ENCODE measurements at regions not wholly inside any gene's neighbourhood (a gene's known extent, or its start where the extent isn't known, plus 50 kb on each side); places are given as distances from the start of the nearest gene placed in this dataset.
A peak's percentile ranks its signal among the peaks of the same experiment; 100 is the strongest.
"Not testable (repeated sequence)": the region's sequence is repeated elsewhere in the genome, so short reads cannot be mapped to it uniquely, and the experiment has no call there.

DNA sequence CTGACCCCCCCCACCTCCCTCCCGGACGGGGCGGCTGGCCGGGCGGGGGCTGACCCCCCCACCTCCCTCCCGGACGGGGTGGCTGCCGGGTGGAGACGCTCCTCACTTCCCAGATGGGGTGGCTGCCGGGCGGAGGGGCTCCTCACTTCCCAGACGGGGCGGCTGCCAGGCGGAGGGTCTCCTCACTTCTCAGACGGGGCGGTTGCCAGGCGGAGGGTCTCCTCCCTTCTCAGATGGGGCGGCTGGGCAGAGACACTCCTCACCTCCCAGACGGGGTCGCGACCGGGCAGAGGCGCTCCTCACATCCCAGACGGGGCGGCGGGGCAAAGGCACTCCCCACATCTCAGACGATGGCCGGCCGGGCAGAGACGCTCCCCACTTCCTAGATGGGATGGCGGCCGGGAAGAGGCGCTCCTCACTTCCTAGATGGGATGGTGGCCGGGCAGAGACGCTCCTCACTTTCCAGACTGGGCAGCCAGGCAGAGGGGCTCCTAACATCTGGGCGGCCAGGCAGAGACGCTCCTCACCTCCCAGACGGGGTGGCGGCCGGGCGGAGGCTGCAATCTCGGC, 597.6 kb downstream of the ZEB2 start:
- not testable (repeated sequence) for DNase-seq (ENCODE audit: low spot score)

DNA sequence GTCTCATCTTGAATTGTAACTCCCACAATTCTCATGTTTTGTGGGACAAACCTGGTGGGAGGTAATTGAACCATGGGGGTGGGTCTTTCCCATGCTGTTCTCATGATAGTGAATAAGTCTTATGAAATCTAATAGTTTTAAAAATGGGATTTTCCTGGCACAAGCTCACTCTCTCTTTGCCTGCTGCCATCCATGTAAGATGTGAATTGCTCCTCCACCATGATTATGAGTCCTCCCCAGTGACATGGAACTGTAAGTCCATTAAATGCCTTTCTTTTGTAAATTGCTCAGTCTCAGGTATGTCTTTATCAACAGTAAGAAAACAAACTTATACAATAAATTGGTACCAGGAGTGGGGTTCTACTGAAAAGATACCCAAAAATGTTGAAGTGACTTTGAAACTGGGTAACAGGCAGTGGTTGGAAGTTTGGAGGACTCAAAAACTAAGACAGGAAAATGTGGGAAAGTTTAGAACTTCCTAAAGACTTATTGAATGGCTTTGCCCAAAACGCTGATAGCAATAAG, 601.4 kb downstream of the ZEB2 start:
- no peak for DNase-seq (ENCODE audit: low spot score)

DNA sequence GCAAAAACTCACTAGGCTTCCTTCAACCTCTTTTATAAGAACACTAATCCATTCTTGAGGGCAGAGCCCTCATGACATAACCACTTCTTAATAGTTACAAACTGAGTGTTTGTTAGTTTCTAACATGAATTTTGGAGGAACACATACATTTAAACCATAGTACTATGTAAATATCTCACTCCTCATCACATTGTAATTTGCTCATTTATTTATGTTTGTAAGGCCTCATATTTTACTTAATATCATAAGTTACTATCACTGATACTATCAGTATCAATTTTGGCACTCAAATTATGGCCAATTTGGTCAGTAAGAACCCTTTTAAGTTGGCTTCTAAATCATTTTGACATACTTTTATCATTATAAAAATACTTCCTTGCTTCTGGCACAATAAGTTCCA, 603.1 kb downstream of the ZEB2 start:
- DNase-seq (ENCODE audit: low spot score) = no peak

DNA sequence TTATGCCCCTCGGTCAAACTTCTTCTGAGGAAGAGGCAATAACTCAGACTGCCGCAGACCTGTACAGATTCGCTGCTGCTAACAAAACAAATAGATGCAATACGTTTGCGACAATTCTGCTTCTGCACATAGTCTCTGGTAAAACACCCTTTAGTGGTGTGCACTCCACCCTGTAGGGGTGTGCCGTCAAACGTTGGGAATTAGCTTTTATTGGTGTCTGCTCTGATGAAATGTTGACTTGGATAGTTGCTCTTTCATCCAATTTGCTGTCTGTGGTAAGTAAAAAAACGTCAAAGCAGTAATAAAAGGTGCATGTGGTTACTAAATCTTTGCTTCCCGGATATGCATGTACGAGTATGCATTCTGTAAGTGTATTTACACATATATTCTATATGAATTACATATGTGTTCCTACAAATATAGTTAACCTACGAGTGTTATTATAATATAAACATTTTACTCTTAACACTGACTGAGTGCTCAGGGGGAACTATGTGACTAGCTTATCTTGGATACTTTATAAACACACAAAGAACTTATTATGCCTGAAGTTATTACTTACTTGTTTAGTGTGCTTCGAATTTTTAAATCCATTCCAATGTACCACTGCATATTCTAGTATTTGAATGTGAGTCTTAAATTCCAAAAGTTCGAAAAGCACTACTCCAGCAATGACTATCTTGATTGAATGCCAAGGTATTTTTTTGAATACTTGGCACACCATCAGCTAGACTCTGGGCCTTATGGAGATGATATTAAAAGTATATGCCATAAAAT, 610.2 kb downstream of the ZEB2 start:
- DNase-seq (ENCODE audit: low spot score) = no peak

DNA sequence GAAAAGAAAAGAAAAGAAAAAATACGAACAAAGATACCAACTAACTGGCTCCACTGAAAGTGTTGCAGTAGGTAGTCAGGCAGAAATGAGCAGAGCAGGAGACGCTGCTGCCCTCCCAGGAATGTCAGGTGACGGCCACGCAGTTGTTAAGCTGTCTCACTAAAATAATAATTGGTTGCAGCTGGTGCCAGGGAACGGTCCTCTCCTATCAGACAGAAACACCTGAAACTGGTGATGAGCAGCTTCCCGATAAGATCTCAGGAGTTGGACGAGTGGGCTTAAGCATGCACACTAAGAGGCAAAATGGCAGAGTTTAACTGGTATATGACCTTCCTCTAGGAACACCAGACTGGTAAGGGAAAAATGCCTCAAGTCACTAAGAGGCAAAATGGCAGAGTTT, 611.1 kb downstream of the ZEB2 start:
- no peak for DNase-seq (ENCODE audit: low spot score)

DNA sequence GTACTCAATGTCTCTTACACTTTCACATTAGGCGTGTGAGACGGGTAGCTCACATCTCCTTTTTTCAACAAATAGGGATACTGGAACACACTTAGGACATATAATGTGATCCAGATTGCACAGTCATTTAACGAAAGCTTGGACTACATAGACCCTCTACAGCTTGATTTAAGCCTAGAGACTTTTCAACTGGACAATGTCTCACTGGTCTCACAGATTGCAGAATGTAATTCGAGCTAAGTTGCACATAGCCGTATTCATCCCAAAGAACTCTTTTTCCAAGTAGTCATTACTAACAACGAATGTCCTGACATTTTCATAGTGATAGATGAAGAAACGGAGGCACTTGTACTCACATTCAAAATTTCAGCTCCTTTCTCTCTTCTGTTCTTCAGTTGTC, 612.1 kb downstream of the ZEB2 start:
- DNase-seq (ENCODE audit: low spot score) = no peak

DNA sequence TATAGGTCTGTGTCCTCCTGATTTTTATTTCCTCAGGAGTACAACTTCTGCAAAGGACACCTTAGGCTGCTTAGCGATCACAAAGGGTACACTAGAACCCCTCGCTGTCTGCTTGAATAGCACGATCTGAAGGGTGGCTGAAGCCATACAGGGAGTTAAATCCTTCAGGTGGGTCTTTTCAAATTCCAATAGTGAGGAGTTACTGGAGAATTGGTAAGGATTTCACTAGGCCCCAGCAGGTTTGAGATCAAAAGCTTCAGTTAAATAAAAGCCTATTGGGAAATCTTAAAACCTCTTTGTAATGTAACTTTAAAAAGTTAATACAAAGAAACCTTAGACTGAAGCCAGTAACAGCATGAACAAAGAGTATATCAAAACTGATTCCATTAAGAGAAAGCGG, 613.1 kb downstream of the ZEB2 start:
- DNase-seq (ENCODE audit: low spot score) = no peak

DNA sequence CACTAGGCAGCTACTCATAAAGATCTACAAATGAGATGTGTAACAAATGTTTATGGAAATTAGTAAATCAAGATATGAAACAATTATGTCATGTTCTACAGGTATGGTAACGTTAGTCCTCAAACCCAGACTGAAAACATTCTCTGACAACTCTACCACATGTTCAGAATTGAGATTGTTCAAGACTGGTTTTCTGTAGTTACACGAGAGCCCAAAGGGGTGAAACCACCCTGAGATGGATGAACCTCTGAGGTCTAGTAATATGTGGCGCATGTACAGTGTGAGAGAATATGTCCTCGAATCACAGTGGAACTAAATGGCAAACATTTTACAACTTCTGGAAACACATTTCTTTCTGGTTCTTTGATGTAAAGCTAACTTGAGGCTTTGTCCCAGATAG, 614.3 kb downstream of the ZEB2 start:
- DNase-seq (ENCODE audit: low spot score) = no peak

DNA sequence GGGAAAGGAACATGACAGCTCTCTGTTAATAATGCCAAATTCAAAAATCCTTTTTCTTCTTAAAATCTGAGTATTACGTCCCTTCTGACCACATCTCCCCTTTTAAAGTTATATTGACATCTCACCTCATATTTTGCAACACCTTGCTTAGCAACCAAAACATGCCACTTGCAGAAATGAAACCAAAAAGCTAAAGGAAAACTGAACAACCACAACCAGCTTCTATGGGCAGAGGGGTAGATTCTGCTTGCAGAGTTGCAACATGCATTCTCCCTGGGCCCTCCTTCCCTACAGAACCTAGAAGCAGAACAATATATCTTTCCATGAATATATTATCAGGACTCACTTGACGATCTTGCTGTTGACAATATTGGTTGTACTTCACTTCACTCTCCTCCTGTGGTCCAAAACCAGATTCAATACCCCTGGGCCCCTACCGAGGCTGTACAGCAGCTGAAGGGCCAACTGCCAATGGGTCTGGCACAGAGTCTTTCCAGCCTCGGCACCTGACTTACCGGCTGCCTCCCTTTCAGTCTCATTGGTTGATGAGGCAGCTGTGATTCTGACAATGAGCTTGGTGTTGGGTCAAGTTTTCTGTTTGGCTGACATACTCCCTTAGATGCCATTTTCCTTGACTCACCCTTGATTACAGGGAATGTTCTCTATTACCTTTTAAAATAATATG, 616.6 kb downstream of the ZEB2 start:
- no peak for DNase-seq (ENCODE audit: low spot score)

DNA sequence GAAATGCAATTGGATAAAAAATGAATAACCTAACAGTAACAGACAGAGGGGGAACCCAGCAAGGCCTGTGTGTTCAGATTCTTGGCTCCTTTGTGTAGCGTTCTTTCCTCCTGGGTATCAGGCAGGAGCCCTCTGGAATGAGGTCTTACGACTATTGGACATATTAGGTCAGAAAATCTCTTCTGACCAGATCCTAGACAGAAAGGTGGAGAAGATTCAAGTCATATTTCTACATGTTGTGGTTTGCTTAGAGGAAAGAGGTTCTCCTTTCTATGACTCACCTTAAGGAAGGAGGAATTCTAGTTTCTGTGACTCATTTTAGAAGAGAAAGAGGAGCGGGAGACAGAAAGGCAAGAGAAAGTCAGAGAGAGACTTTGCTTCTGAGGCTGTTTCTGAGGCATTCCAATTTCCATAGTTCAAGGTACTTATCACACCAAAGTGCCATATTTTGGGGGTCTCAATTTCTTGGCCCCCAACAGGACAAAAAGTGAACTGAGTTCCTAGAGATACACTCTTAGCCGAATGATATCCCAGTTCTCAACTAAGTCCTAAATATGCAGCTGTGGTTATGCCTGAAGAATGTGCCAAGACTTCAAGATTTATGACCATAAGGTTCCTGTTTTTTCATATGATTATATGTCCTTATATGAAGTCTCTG, 618.6 kb downstream of the ZEB2 start:
- no peak for DNase-seq (ENCODE audit: low spot score)

DNA sequence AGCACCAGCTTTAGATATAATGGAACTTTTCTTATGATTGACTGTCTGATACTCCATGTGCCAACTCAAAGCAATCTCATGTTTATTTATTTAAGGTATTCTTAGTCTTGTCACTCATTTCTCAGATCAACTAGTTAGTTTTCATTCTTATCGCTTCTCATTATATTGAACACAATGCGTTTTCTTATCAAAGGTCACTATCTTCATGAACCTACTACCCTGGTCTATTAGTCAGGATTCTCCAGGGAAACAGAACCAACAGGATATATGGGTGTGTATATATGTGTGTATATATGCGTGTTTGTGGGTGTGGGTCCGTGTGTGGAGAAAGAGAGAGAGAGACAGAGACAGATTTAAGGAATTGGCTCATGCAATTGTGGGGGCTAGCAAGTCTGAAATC, 619.9 kb downstream of the ZEB2 start:
- no peak for DNase-seq (ENCODE audit: low spot score)

DNA sequence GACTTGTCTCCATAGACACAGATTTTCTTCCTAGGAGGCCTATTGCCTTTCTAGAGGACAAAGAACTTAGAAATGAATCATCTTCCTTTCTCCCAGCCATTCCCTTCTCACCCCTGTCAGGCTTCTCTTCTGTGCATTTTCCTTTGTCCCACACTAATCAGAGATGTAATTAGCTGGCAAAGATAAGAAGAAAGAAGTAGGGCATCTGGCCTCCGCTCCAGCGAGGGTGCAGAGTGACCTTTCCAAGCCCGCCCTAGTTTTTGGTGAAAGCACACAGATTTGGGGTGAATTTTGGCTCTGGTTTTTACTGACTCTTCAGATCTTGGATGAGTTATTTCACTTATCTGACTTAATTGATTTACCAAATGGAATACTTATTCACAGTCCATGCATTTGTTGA, 626.5 kb downstream of the ZEB2 start:
- no peak for DNase-seq (ENCODE audit: low spot score)

DNA sequence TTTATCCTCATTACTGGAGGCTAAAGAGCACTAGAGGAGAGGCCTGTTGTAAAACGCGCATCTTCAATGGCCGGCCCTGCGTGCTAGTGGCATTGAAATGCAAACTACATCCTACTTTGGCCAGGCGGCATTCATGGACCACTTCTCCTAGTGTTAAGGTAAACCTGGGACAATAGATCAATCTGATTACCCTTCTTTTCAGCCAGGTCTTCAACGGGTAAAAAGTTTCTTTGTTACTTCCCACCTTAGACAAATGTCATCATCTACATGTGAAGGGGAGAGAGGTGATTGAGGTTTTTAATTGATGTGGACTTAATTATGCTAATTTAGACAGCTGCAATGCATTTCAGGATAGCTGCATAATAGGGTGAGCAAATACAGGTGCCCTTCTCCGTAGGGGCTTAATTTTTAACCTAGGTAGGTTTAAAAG, 628.0 kb downstream of the ZEB2 start:
- peak; percentile 50 for DNase-seq (ENCODE audit: low spot score)

DNA sequence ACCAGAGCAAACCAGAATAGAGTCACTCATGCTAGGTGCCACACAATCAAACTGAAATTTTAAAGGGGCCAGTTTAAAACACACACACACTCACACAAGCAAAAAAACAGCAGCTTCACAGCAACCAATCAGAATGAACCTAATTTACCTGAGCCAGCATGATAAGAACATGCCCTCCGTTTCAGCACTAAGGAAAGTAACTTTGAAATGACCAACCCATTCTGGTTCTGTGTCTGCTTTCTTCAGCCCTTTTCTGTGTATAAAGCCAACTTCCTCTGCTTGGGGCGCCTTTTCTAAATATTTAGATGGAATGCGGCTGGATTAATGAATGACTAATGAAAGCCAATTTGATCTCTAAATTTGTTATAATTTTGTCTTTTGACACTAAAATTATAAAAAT, 629.1 kb downstream of the ZEB2 start:
- DNase-seq (ENCODE audit: low spot score) = no peak

DNA sequence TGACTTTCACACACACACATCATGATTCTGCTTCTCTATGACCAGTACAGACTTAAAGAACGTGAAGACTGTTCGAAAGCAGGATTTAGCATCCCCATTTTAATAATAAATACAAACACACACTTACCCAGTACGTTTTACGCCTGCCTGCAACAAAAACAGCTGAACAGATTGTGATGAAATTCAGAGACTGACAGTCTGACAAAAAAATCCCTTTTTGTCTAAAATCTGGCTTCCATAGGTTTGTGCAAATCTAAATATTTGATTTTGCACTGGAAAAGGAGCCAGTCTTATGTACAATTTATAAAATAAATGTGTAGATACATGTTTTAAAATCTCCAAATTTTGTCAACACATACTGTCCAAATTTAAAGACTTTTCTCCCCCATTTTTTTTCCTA, 630.7 kb downstream of the ZEB2 start:
- DNase-seq (ENCODE audit: low spot score) = no peak

DNA sequence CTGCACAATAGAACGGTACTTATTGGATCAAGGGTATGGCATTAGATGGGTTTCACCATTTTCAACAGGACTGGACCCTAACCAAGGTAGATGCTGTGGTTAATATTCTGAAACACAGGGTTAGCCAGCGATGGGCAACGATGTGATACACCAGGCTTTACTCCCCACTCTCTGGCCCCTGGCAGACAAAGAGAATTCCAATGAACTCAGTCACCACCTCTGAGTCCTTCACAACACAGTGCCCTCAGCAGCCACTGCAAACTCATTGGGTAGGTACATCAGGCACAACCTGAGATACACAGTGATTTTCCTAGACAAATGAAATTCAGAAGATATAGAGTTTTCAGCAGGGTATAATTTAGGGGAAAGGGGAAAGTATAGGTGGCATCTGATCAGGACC, 634.5 kb downstream of the ZEB2 start:
- DNase-seq (ENCODE audit: low spot score) = no peak

DNA sequence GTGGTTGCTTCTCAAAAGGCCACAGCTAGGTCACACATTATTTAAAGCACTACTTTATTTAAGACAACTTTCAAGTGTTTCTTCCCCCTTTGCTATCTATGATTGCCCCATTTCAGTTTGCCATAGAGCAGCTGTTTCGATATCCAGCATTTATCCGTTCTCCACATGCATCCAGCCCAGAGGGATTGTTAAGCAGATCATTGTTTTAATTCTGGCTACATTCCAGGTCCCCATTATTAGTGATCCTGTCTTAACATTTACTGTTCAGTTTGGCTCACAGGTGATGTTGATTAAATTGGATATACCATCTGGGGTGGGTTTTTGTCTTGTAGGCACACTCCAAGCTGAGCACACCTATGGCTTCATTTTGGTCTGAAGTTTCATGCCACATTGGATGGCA, 638.7 kb downstream of the ZEB2 start:
- no peak for DNase-seq (ENCODE audit: low spot score)

DNA sequence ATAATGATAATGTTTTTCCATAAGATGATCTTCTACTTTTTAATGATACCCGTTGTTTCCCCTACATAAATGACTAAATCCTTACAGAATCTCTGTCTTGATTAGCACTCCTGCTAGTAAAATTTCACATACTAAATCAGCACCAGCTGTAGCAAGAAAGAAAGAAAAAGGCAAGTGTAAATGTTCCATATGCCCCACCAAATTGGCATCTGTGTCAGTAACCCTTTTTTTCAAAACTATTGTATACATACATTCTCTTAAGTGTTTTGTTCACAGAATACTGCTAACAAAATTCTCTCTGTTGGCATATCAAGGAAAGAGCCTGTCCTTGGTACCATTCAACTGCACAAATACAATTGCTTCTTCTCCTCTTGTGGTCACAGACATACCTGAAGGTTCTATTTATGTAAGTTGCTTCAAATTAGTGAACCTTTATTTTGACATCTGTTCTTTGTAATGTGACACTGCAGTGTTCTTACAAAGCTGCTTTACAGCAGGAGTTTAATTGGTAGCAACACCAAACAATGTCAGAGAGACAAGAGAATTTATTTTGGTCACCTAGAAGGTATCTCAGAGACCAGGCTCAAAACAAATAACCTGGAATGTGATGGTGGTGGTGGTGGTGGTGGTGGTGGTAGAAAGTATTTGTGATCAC, 641.9 kb downstream of the ZEB2 start:
- no peak for DNase-seq (ENCODE audit: low spot score)

DNA sequence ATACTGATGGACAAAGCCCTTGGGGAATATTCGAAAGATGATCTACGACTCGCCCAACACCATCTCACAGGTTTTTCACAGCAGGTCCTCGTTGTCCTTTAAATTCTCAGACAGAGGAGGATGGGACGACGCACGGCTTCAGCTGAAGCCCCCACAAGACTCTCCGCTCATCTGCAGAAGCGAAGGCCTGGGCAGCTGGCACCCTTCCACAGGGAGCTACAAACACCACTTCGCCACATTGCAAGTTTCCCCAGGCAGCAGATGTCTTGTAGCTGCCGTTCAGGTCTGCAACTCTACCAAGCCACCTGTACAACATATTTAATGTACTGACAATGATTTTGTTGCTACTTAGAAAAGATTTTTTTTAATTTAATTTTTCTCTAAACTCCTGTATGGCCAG, 642.9 kb downstream of the ZEB2 start:
- DNase-seq (ENCODE audit: low spot score) = no peak

DNA sequence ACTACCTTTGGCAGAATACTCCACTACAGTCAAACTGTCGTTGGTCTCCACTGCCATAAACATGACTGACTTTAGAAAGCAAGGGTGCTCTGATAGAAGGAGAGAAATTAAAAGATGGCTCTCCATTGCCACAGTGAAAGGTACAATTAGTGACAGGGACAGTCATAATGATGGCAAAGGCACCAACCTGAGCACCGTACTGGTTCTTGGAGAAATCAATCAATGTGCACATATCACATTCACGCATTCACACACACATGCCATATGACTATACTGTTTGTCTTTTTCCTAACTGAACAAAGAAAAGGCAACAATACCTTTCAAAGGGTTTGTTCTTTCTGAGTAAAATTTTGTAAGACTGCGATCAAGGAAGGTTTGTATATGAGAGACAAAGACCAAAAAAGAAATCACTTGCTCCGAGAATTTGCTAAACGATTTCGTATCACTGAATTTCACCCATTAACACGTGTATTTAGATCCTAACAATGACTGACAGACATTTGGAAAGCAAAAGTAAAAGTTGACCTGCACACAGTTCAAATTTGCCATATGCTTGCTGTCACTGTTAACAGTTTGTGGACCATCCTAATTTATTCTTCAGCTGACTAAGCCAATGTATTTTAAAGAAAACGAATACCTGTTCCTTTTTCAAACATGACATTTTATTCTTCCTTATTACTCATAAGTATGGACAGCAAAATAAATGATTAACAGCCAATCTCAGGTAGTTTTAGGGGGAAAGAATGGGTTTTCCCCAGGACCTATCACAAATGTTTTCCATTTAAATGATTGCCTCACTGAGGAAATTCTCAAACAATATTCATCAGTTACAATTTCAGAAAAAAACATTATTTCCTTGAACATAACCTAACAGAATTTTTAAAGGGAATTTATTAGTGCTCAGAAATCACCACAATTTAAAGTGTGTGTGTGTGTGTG, 644.4 kb downstream of the ZEB2 start:
- DNase-seq (ENCODE audit: low spot score) = no peak

DNA sequence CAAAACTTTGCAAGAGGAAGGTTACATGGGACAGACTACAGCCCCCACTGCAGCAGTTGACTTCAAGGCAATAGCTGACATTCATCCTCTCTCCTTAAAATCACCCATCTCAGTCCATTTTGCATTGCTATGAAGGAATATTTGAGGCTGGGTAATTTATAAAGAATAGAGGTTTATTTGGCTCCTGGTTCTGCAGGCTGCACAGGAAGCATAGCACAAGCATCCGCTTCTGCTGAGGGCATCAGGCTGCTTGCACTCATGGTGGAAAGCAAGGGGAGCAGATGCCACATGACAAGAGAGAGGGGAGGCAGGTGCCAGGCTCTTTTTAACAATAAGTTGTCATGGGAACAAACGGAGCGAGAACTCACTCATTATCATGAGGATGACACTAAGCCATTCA, 646.0 kb downstream of the ZEB2 start:
- no peak for DNase-seq (ENCODE audit: low spot score)
